Epidermal melanocyte (primary cell): ENCODE measurements at regions not wholly inside any gene's neighbourhood (a gene's known extent, or its start where the extent isn't known, plus 50 kb on each side); places are given as distances from the start of the nearest gene placed in this dataset.

Experiments used
- DNase-seq: peaks from one replicate; pipeline ENCODE4 v3.0.0; 2011; ENCODE audit warnings: low spot score; ENCODE audit not compliant: insufficient read length

GRCh38 chr2:234308073-234308812, 188.6 kb downstream of the ARL4C start:
- DNase-seq: no peak

- DNase-seq: no peak
Measured at GRCh38 chr2:234307322-234307961, 189.4 kb downstream of the ARL4C start.

GRCh38 chr2:234306426-234307173, 190.3 kb downstream of the ARL4C start:
- DNase-seq: no peak

- no peak for DNase-seq
Measured at GRCh38 chr2:234305846-234306245, 191.0 kb downstream of the ARL4C start.

- no peak for DNase-seq
Measured at GRCh38 chr2:234304950-234305349, 191.9 kb downstream of the ARL4C start.

- DNase-seq: no peak
Measured at GRCh38 chr2:234302664-234302991, 194.3 kb downstream of the ARL4C start.

- DNase-seq: no peak
Measured at GRCh38 chr2:234300932-234301823, 195.7 kb downstream of the ARL4C start.

- no peak for DNase-seq
Measured at GRCh38 chr2:234300391-234300925, 196.4 kb downstream of the ARL4C start.

- DNase-seq: no peak
Measured at GRCh38 chr2:234298918-234299317, 198.0 kb downstream of the ARL4C start.

- no peak for DNase-seq
Measured at GRCh38 chr2:234296991-234297390, 199.9 kb downstream of the ARL4C start.

GRCh38 chr2:234293973-234294372, 202.9 kb downstream of the ARL4C start:
- DNase-seq: no peak

- DNase-seq: no peak
Measured at GRCh38 chr2:234292962-234293243, 204.0 kb downstream of the ARL4C start.

- no peak for DNase-seq
Measured at GRCh38 chr2:234292205-234292961, 204.5 kb downstream of the ARL4C start.

- DNase-seq: no peak
Measured at GRCh38 chr2:234291765-234292204, 205.1 kb downstream of the ARL4C start.

GRCh38 chr2:234290671-234291070, 206.2 kb downstream of the ARL4C start:
- DNase-seq: no peak

GRCh38 chr2:234289834-234290590, 206.9 kb downstream of the ARL4C start:
- DNase-seq: peak; percentile 50

GRCh38 chr2:234288974-234289455, 207.9 kb downstream of the ARL4C start:
- no peak for DNase-seq

GRCh38 chr2:234287650-234288049, 209.2 kb downstream of the ARL4C start:
- no peak for DNase-seq

- no peak for DNase-seq
Measured at GRCh38 chr2:234286956-234287355, 209.9 kb downstream of the ARL4C start.

- no peak for DNase-seq
Measured at GRCh38 chr2:234286118-234286598, 210.7 kb downstream of the ARL4C start.
